ENCODE measurements at regions not wholly inside any gene's neighbourhood (a gene's known extent, or its start where the extent isn't known, plus 50 kb on each side); places are given as distances from the start of the nearest gene placed in this dataset.

GRCh38 chr5:109923205-109923604 lies 233.5 kb downstream of the MAN2A1 start:
- DNase-seq (no peak), ATAC-seq (no peak)
- Histone ChIP-seq H3K27me3 (ENCODE audit: insufficient read depth in 3 of 3, low read length in 2 of 3) (no peaks in the 10 kb centered on the region), H3K27ac (no peak overlapping the region), H3K9me3 (no peaks in the 10 kb centered on the region), H3K4me3 (no peak overlapping the region), H3K4me1 (no peaks in the 10 kb centered on the region), H3K36me3 (ENCODE audit: insufficient read depth in 1 of 2, low read depth in 1 of 2) (no peaks in the 10 kb centered on the region)
- TF ChIP-seq CTCF (IDR thresholded peaks at IDR 0.05), result no peak
- intact Hi-C loops (cut with DNase I), result no loop called here
- 77 to 95% (median 82%) methylated on average over 1 of the region's 1 CpG for WGBS, 3 donors

DNA sequence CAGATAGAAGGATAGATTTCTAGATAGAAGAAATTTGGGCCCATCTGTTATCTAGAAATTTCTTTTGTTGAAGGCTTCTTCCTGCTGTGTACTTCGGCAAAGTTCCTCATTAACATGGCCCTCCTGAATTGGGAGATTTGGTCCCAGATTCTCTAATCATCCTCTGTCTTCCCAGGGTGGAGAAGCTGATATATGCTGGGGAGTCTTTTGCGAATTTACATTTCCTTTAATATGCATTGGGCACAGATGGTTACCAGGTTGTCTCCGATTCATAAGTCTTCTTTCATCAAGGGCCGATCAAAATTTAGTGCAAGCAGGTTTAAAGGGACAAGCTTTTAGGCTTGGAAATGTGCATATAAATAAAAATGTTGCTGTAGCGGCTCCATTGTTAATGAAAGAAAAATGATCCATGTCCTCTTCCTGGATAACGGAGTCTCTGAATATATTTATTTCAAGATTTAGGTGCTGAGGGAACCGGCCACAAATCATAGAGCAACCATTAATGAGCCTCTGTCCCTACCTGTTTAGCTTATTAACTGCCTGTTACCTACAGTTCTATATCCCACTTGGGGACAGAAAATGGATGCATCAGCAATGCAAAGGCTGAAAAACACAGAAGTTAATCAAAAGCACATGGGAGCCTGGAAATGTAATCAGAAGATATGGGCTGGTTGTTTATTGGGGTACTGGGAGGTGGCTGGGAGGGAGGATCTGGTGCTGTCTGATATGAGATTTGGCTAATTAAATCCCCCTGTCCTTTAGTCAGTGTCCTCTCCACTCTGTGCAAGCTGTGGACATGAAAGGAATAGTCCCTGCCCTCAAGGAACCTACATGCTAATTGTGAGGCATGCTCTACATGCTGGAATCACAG lies 234.7 kb downstream of the MAN2A1 start:
- WGBS, 3 donors, result 83 to 90% (median 89%) methylated on average over 7 of the region's 7 CpGs
- Histone ChIP-seq H3K4me3 (no peak overlapping the region), H3K27me3 (ENCODE audit: insufficient read depth in 3 of 3, low read length in 2 of 3) (no peaks in the 10 kb centered on the region), H3K36me3 (ENCODE audit: insufficient read depth in 1 of 2, low read depth in 1 of 2) (no peaks in the 10 kb centered on the region), H3K27ac (no peak overlapping the region), H3K4me1 (no peaks in the 10 kb centered on the region), H3K9me3 (no peaks in the 10 kb centered on the region)
- no peak for ATAC-seq
- intact Hi-C loops (cut with DNase I), result no loop called here
- no peak for DNase-seq
- no peak for TF ChIP-seq CTCF (IDR thresholded peaks at IDR 0.05)

DNA sequence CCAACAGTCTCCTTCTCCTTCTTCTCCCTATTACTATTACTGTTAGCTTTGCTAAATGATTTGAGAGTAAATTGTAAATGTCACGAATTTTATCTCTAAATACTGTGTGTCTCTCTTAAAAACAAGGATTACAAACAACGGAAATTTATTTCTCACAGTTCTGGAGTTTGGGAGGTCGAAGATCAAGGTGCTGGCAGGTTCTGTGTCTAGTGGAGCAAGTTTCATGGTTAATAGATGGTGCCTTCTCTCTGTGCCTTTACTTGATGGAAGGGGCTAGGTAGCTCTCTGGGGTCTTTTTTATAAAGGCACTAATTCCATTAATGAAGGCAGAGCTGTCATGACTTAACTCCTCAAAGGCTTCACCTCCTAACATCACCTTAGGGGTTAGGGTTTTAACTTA lies 237.9 kb downstream of the MAN2A1 start:
- no peaks in the 10 kb centered on the region for H3K36me3 ChIP-seq (ENCODE audit: insufficient read depth in 1 of 2, low read depth in 1 of 2)
- no peaks in the 10 kb centered on the region for H3K9me3 ChIP-seq
- 78 to 86% (median 82%) methylated on average over 3 of the region's 3 CpGs for WGBS, 3 donors
- no peak for DNase-seq
- H3K4me3 ChIP-seq, result no peak overlapping the region
- H3K4me1 ChIP-seq, result no peaks in the 10 kb centered on the region
- no peak overlapping the region for H3K27ac ChIP-seq
- intact Hi-C loops (cut with DNase I), result no loop called here
- ATAC-seq, result no peak
- H3K27me3 ChIP-seq (ENCODE audit: insufficient read depth in 3 of 3, low read length in 2 of 3), result peaks cover 0 to 1% (median 0%) of the 10 kb centered on the region in 3 donors
- no peak for TF ChIP-seq CTCF (IDR thresholded peaks at IDR 0.05)

GRCh38 chr5:109928046-109928445 lies 238.3 kb downstream of the MAN2A1 start:
- Histone ChIP-seq H3K27ac (no peak overlapping the region), H3K27me3 (ENCODE audit: insufficient read depth in 3 of 3, low read length in 2 of 3) (peaks cover 0 to 1% (median 0%) of the 10 kb centered on the region in 3 donors), H3K4me3 (no peak overlapping the region), H3K36me3 (ENCODE audit: insufficient read depth in 1 of 2, low read depth in 1 of 2) (no peaks in the 10 kb centered on the region), H3K4me1 (no peaks in the 10 kb centered on the region), H3K9me3 (no peaks in the 10 kb centered on the region)
- TF ChIP-seq CTCF (IDR thresholded peaks at IDR 0.05), result no peak
- 90 to 93% (median 92%) methylated on average over 2 of the region's 2 CpGs for WGBS, 3 donors
- DNase-seq (no peak), ATAC-seq (no peak)
- intact Hi-C loops (cut with DNase I), result no loop called here

All from psoas muscle (tissue), 7 donors.